Peyer's patch (tissue), 4 donors: ENCODE measurements at regions not wholly inside any gene's neighbourhood (a gene's known extent, or its start where the extent isn't known, plus 50 kb on each side); places are given as distances from the start of the nearest gene placed in this dataset.

Source experiments
- DNase-seq, 3 donors: peaks; one replicate each; pipeline ENCODE4 v3.0.0-alpha.2; 2017 to 2019
- H3K27ac ChIP-seq, 4 donors: fragments of 200-600 bp; sonication (generic); one replicate each; pipeline ENCODE4 v1.5.1; 2016 to 2019
- H3K27me3 ChIP-seq, 2 donors: fragments of 200-600 bp; sonication (generic); one replicate each; pipeline ENCODE4 v1.5.1; 2019
- H3K36me3 ChIP-seq, 3 donors: fragments of 200-600 bp; sonication (generic); one replicate each; pipeline ENCODE4 v1.5.1; 2016 to 2019
- H3K4me1 ChIP-seq, 4 donors: fragments of 200-600 bp; sonication (generic); one replicate each; pipeline ENCODE4 v1.5.1; 2016 to 2019
- H3K4me3 ChIP-seq, 4 donors: fragments of 200-600 bp; sonication (generic); 1 replicate in 3 of 4; 2 replicates in 1 of 4; pipeline ENCODE4 v1.5.1; 2016 to 2019; ENCODE audit warnings: mild to moderate bottlenecking in 1 of 4
- H3K9me3 ChIP-seq, 4 donors: fragments of 200-600 bp; sonication (generic); one replicate each; pipeline ENCODE4 v1.5.1; 2016 to 2019; ENCODE audit warnings: mild to moderate bottlenecking in 1 of 4
- CTCF ChIP-seq, 6 experiments: fragments of 450-650 bp in 4 of 6; fragments of 200-600 bp in 2 of 6; sonication (generic) in 1 of 6; IDR thresholded peaks; one replicate each; pipeline ENCODE4 v1.5.1; 2017 to 2019; ENCODE audit warnings: antibody characterized with exemption in 6 of 6, mild to moderate bottlenecking in 3 of 6, moderate library complexity in 1 of 6
- POLR2A ChIP-seq, 2 donors: fragments of 450-650 bp; IDR thresholded peaks; one replicate each; pipeline ENCODE4 v1.5.1; 2017; ENCODE audit warnings: antibody characterized with exemption in 2 of 2, mild to moderate bottlenecking in 2 of 2, moderate library complexity in 2 of 2

GRCh38 chr3:27056326-27056725, 312.9 kb downstream of the NEK10 start:
- Histone ChIP-seq H3K27me3 (no peaks in the 10 kb centered on the region), H3K4me3 (no peak overlapping the region), H3K4me1 (no peaks in the 10 kb centered on the region), H3K27ac (no peak overlapping the region), H3K9me3 (no peaks in the 10 kb centered on the region), H3K36me3 (no peaks in the 10 kb centered on the region)
- DNase-seq = no peak
- TF ChIP-seq POLR2A (IDR thresholded peaks at IDR 0.05) (no peak), CTCF (IDR thresholded peaks at IDR 0.05) (no peak)

- Histone ChIP-seq H3K27ac (no peak overlapping the region), H3K4me1 (no peaks in the 10 kb centered on the region), H3K27me3 (no peaks in the 10 kb centered on the region), H3K9me3 (no peaks in the 10 kb centered on the region), H3K36me3 (no peaks in the 10 kb centered on the region), H3K4me3 (no peak overlapping the region)
- no peak for DNase-seq
- no peak for TF ChIP-seq CTCF (IDR thresholded peaks at IDR 0.05)
- TF ChIP-seq POLR2A (IDR thresholded peaks at IDR 0.05) = no peak
Measured at GRCh38 chr3:27059489-27059888, 309.7 kb downstream of the NEK10 start.
